NT2/D1 (cell line): ENCODE measurements at regions not wholly inside any gene's neighbourhood (a gene's known extent, or its start where the extent isn't known, plus 50 kb on each side); places are given as distances from the start of the nearest gene placed in this dataset.

Experiments used
- SUZ12 ChIP-seq: IDR thresholded peaks from 2 replicates; pipeline ENCODE4 v1.6.1; 2011; ENCODE audit not compliant: insufficient read length, insufficient read depth; ENCODE audit errors: extremely low read depth
- YY1 ChIP-seq: IDR thresholded peaks from 2 replicates; pipeline ENCODE4 v1.6.1; 2011; ENCODE audit not compliant: insufficient read length, insufficient read depth
- ZNF274 ChIP-seq: IDR thresholded peaks from 2 replicates; pipeline ENCODE4 v1.6.1; 2011; ENCODE audit warnings: mild to moderate bottlenecking, low read depth, low read length

GRCh38 chr10:93224005-93224779, 150.5 kb downstream of the CYP26A1 start:
- no peak for TF ChIP-seq YY1
- no peak for TF ChIP-seq ZNF274
- TF ChIP-seq SUZ12: no peak
